Ishikawa (cell line): ENCODE measurements at regions not wholly inside any gene's neighbourhood (a gene's known extent, or its start where the extent isn't known, plus 50 kb on each side); places are given as distances from the start of the nearest gene placed in this dataset.

Experiments used
- CEBPB ChIP-seq: IDR thresholded peaks from 2 replicates; pipeline ENCODE4 v1.6.1; 2012
- CREB1 ChIP-seq: IDR thresholded peaks from 2 replicates; pipeline ENCODE4 v1.6.1; 2012; ENCODE audit warnings: low read depth
- EGR1 ChIP-seq: IDR thresholded peaks from 2 replicates; pipeline ENCODE4 v1.6.1; 2012
- EP300 ChIP-seq: IDR thresholded peaks from 2 replicates; pipeline ENCODE4 v1.6.1; 2012; ENCODE audit warnings: borderline replicate concordance
- MAX ChIP-seq: IDR thresholded peaks from 2 replicates; pipeline ENCODE4 v1.6.1; 2012
- TAF1 ChIP-seq: IDR thresholded peaks from 2 replicates; pipeline ENCODE4 v1.6.1; 2012; ENCODE audit warnings: low read depth, mild to moderate bottlenecking
- TEAD4 ChIP-seq: IDR thresholded peaks from 2 replicates; pipeline ENCODE4 v1.6.1; 2012
- YY1 ChIP-seq: IDR thresholded peaks from 2 replicates; pipeline ENCODE4 v1.6.1; 2012; ENCODE audit warnings: low read depth
- TF ChIP-seq, protein P1 (sequence below): IDR thresholded peaks from 2 replicates; pipeline ENCODE4 v1.6.1; 2012; ENCODE audit warnings: low read depth, mild to moderate bottlenecking

DNA sequence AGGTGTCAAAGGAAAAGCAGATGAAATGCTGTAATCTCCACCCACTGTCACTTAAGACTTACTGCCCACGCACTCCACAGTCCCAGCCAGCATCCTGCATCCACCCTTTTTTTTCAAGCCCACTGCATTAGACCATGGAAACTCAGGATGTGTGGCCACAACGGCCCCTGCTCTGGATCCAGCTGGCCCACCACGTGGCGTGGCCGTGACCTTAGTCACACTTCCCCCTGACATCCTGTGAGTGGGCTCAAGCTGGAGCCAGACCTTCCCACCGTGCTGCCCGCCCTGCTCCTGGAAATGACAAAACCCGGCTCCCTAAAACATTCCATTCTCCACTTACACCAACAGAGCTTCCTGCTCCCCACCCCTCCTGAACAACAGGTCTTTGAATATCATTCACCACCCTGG, 588.3 kb upstream of the DIPK2B start:
- TF ChIP-seq YY1, result no peak
- TF ChIP-seq TAF1, result no peak
- peak; percentile 75; the same call in 1 of the 2 replicates for TF ChIP-seq EGR1
- no peak for TF ChIP-seq EP300
- TF ChIP-seq CEBPB, result no peak
- TF ChIP-seq TEAD4, result no peak
- TF ChIP-seq, protein P1, sequence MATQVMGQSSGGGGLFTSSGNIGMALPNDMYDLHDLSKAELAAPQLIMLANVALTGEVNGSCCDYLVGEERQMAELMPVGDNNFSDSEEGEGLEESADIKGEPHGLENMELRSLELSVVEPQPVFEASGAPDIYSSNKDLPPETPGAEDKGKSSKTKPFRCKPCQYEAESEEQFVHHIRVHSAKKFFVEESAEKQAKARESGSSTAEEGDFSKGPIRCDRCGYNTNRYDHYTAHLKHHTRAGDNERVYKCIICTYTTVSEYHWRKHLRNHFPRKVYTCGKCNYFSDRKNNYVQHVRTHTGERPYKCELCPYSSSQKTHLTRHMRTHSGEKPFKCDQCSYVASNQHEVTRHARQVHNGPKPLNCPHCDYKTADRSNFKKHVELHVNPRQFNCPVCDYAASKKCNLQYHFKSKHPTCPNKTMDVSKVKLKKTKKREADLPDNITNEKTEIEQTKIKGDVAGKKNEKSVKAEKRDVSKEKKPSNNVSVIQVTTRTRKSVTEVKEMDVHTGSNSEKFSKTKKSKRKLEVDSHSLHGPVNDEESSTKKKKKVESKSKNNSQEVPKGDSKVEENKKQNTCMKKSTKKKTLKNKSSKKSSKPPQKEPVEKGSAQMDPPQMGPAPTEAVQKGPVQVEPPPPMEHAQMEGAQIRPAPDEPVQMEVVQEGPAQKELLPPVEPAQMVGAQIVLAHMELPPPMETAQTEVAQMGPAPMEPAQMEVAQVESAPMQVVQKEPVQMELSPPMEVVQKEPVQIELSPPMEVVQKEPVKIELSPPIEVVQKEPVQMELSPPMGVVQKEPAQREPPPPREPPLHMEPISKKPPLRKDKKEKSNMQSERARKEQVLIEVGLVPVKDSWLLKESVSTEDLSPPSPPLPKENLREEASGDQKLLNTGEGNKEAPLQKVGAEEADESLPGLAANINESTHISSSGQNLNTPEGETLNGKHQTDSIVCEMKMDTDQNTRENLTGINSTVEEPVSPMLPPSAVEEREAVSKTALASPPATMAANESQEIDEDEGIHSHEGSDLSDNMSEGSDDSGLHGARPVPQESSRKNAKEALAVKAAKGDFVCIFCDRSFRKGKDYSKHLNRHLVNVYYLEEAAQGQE, result no peak
- no peak for TF ChIP-seq CREB1
- TF ChIP-seq MAX, result peak; percentile 69
